ENCODE measurements at regions not wholly inside any gene's neighbourhood (a gene's known extent, or its start where the extent isn't known, plus 50 kb on each side); places are given as distances from the start of the nearest gene placed in this dataset.

GRCh38 chr9:129319938-129320481 is 141.9 kb upstream of the IER5L start:
- peak overlapping the region; percentile 95 for H2BK120ac ChIP-seq (ENCODE audit: low read depth, low read length)
- H3K9me3 ChIP-seq (ENCODE audit: control insufficient read depth, low read length): no peaks in the 10 kb centered on the region
- peak overlapping the region in 1 of 2 experiments; percentile 58 for H3K4me3 ChIP-seq (ENCODE audit: insufficient read depth in 1 of 2, low read depth in 1 of 2, low read length in 2 of 2)
- peaks cover 37% of the 10 kb centered on the region for H3K4me1 ChIP-seq (ENCODE audit: control insufficient read depth, insufficient read depth, low read depth, low read length)
- peak overlapping the region in 1 of 2 experiments; percentile 92 for H3K14ac ChIP-seq (ENCODE audit: low read length in 2 of 2)
- H4K8ac ChIP-seq (ENCODE audit: low read length): peak overlapping the region; percentile 96
- H2AK5ac ChIP-seq (ENCODE audit: low read length, severe bottlenecking): peak overlapping the region; percentile 58
- WGBS: 56% methylated on average over 12 of the region's 14 CpGs
- peak overlapping the region; percentile 98 for H4K91ac ChIP-seq (ENCODE audit: low read length)
- no peak overlapping the region for H2BK15ac ChIP-seq (ENCODE audit: low read depth, poor library complexity, severe bottlenecking)
- no peaks in the 10 kb centered on the region for H3K27me3 ChIP-seq (ENCODE audit: control insufficient read depth in 1 of 2, insufficient read depth in 1 of 2, low read length in 2 of 2)
- peak overlapping the region; percentile 82 for H3K4me2 ChIP-seq (ENCODE audit: low read length, poor library complexity, severe bottlenecking)
- H3K9ac ChIP-seq (ENCODE audit: low read length): peak overlapping the region; percentile 79
- no peak for DNase-seq
- no peak overlapping the region for H3K27ac ChIP-seq (ENCODE audit: low read length, poor library complexity, severe bottlenecking)
- H2BK12ac ChIP-seq (ENCODE audit: low read length in 2 of 2): peak overlapping the region; percentile 44 to 98
- H3K36me3 ChIP-seq (ENCODE audit: control insufficient read depth in 1 of 2, insufficient read depth in 2 of 2, low read depth in 1 of 2, low read length in 2 of 2): no peaks in the 10 kb centered on the region
- H3K4ac ChIP-seq (ENCODE audit: low read depth in 1 of 2, low read length in 2 of 2): peak overlapping the region; percentile 90 to 97
- H3K79me1 ChIP-seq (replicated peaks; ENCODE audit: low read length, poor library complexity, severe bottlenecking): no peaks in the 10 kb centered on the region
- peak overlapping the region; percentile 96 to 98 for H3K18ac ChIP-seq (ENCODE audit: low read depth in 1 of 2, low read length in 2 of 2)
- H2AFZ ChIP-seq (ENCODE audit: low read depth, low read length): no peak overlapping the region
- no peak overlapping the region for H2BK5ac ChIP-seq (ENCODE audit: low read depth, low read length, poor library complexity, severe bottlenecking)
- H3K23ac ChIP-seq (ENCODE audit: low read length in 2 of 2): no peak overlapping the region

- H4K91ac ChIP-seq (ENCODE audit: low read length): peak overlapping the region; percentile 80
- no peak overlapping the region for H3K4me2 ChIP-seq (ENCODE audit: low read length, poor library complexity, severe bottlenecking)
- H3K23ac ChIP-seq (ENCODE audit: low read length in 2 of 2): no peak overlapping the region
- no peak overlapping the region for H2BK5ac ChIP-seq (ENCODE audit: low read depth, low read length, poor library complexity, severe bottlenecking)
- no peak for DNase-seq
- no peaks in the 10 kb centered on the region for H3K27me3 ChIP-seq (ENCODE audit: control insufficient read depth in 1 of 2, insufficient read depth in 1 of 2, low read length in 2 of 2)
- H3K14ac ChIP-seq (ENCODE audit: low read length in 2 of 2): no peak overlapping the region
- no peak overlapping the region for H2AFZ ChIP-seq (ENCODE audit: low read depth, low read length)
- 87% methylated on average over 25 of the region's 30 CpGs for WGBS
- peak overlapping the region; percentile 41 for H2AK5ac ChIP-seq (ENCODE audit: low read length, severe bottlenecking)
- no peaks in the 10 kb centered on the region for H3K36me3 ChIP-seq (ENCODE audit: control insufficient read depth in 1 of 2, insufficient read depth in 2 of 2, low read depth in 1 of 2, low read length in 2 of 2)
- H3K4me3 ChIP-seq (ENCODE audit: insufficient read depth in 1 of 2, low read depth in 1 of 2, low read length in 2 of 2): no peak overlapping the region
- peaks cover 37% of the 10 kb centered on the region for H3K4me1 ChIP-seq (ENCODE audit: control insufficient read depth, insufficient read depth, low read depth, low read length)
- no peaks in the 10 kb centered on the region for H3K79me1 ChIP-seq (replicated peaks; ENCODE audit: low read length, poor library complexity, severe bottlenecking)
- H3K4ac ChIP-seq (ENCODE audit: low read depth in 1 of 2, low read length in 2 of 2): peak overlapping the region; percentile 8 to 90
- no peak overlapping the region for H3K27ac ChIP-seq (ENCODE audit: low read length, poor library complexity, severe bottlenecking)
- H4K8ac ChIP-seq (ENCODE audit: low read length): peak overlapping the region; percentile 79
- peak overlapping the region; percentile 55 to 98 for H2BK12ac ChIP-seq (ENCODE audit: low read length in 2 of 2)
- peak overlapping the region; percentile 95 for H2BK120ac ChIP-seq (ENCODE audit: low read depth, low read length)
- H3K9ac ChIP-seq (ENCODE audit: low read length): peak overlapping the region; percentile 79
- no peaks in the 10 kb centered on the region for H3K9me3 ChIP-seq (ENCODE audit: control insufficient read depth, low read length)
- peak overlapping the region; percentile 71 for H2BK15ac ChIP-seq (ENCODE audit: low read depth, poor library complexity, severe bottlenecking)
- H3K18ac ChIP-seq (ENCODE audit: low read depth in 1 of 2, low read length in 2 of 2): peak overlapping the region; percentile 96 to 98
Observed at GRCh38 chr9:129319076-129319937, 141.2 kb upstream of the IER5L start.

- no peaks in the 10 kb centered on the region for H3K27me3 ChIP-seq (ENCODE audit: control insufficient read depth in 1 of 2, insufficient read depth in 1 of 2, low read length in 2 of 2)
- H3K4ac ChIP-seq (ENCODE audit: low read depth in 1 of 2, low read length in 2 of 2): peak overlapping the region; percentile 8 to 67
- H3K9me3 ChIP-seq (ENCODE audit: control insufficient read depth, low read length): no peaks in the 10 kb centered on the region
- peak overlapping the region; percentile 95 for H2BK120ac ChIP-seq (ENCODE audit: low read depth, low read length)
- H4K8ac ChIP-seq (ENCODE audit: low read length): peak overlapping the region; percentile 79
- WGBS: 63% methylated on average over 16 of the region's 16 CpGs
- peak overlapping the region; percentile 57 for H3K9ac ChIP-seq (ENCODE audit: low read length)
- no peak overlapping the region for H2BK5ac ChIP-seq (ENCODE audit: low read depth, low read length, poor library complexity, severe bottlenecking)
- H3K18ac ChIP-seq (ENCODE audit: low read depth in 1 of 2, low read length in 2 of 2): peak overlapping the region; percentile 73 to 89
- no peak overlapping the region for H3K4me3 ChIP-seq (ENCODE audit: insufficient read depth in 1 of 2, low read depth in 1 of 2, low read length in 2 of 2)
- H3K14ac ChIP-seq (ENCODE audit: low read length in 2 of 2): no peak overlapping the region
- peak; percentile 47 for DNase-seq
- H3K79me1 ChIP-seq (replicated peaks; ENCODE audit: low read length, poor library complexity, severe bottlenecking): no peaks in the 10 kb centered on the region
- peak overlapping the region; percentile 28 for H3K27ac ChIP-seq (ENCODE audit: low read length, poor library complexity, severe bottlenecking)
- no peak overlapping the region for H2AFZ ChIP-seq (ENCODE audit: low read depth, low read length)
- peaks cover 36% of the 10 kb centered on the region for H3K4me1 ChIP-seq (ENCODE audit: control insufficient read depth, insufficient read depth, low read depth, low read length)
- peak overlapping the region; percentile 80 for H4K91ac ChIP-seq (ENCODE audit: low read length)
- no peak overlapping the region for H3K4me2 ChIP-seq (ENCODE audit: low read length, poor library complexity, severe bottlenecking)
- peak overlapping the region; percentile 83 for H2BK15ac ChIP-seq (ENCODE audit: low read depth, poor library complexity, severe bottlenecking)
- peak overlapping the region; percentile 8 for H2AK5ac ChIP-seq (ENCODE audit: low read length, severe bottlenecking)
- H3K23ac ChIP-seq (ENCODE audit: low read length in 2 of 2): no peak overlapping the region
- H2BK12ac ChIP-seq (ENCODE audit: low read length in 2 of 2): peak overlapping the region; percentile 55 to 85
- no peaks in the 10 kb centered on the region for H3K36me3 ChIP-seq (ENCODE audit: control insufficient read depth in 1 of 2, insufficient read depth in 2 of 2, low read depth in 1 of 2, low read length in 2 of 2)
Observed at GRCh38 chr9:129318121-129319075, 140.3 kb upstream of the IER5L start.

Measured in mesenchymal stem cell (in vitro differentiated cells and primary cell).